GM10248 (cell line): ENCODE measurements at regions not wholly inside any gene's neighbourhood (a gene's known extent, or its start where the extent isn't known, plus 50 kb on each side); places are given as distances from the start of the nearest gene placed in this dataset.

ENCODE experiments used
- CTCF ChIA-PET: fragments of 300-600 bp; sonication (Branson Sonifier 250); formaldehyde crosslinking; extraction: SDS; loops from one replicate; lab custom pipeline; 2021; ENCODE audit warnings: antibody characterized with exemption; lab: Yijun Ruan, JAX
- POLR2A ChIA-PET: fragments of 350-650 bp; sonication (Branson Sonifier 250); formaldehyde crosslinking; extraction: SDS; loops from one replicate; lab custom pipeline; 2020; ENCODE audit warnings: antibody characterized with exemption; lab: Yijun Ruan, JAX
- DNase-seq: peaks from one replicate; pipeline ENCODE4 v3.0.0; 2012; ENCODE audit errors: extremely low spot score
- TF ChIP-seq, protein P1 (sequence below): IDR thresholded peaks from 2 replicates; pipeline ENCODE4 v1.5.1; 2012; ENCODE audit warnings: mild to moderate bottlenecking, low read depth; ENCODE audit errors: extremely low read depth, missing control alignments, control extremely low read depth

DNA sequence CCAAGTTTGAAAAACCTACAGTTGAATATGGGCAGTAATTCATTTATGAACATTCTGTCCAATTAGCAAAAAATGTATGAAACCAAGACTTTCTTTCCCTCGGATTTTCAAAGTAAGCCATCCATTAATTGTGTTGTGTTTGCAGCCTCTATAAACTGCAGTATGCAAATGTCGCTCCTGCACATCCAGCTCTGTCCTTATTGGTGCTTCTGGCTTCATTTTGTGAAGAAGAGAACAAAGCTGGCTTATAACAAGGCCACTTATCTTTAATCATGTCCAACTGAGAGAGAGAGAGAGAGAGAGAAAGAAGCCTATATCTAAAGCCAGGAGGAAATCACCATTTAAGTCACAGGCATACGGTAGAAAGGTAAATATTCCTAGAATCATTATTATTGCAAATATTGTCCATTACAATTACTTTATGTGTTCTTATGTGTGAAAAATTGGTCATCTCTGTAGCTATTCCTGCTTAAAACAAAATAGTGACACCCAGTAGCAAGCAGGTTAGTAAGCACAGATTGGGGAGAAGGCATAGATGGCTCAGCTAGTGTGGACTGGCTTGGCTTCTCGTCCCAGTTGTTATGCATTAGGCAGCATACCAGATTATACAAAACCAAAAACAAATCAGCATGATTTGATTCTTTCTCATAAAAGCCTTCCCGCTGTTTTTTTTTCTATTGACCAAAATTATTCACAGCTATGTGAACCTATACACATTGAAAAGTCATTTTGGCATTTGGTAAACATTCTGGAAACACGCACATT is 726.4 kb upstream of the SOX11 start:
- ChIA-PET POLR2A (no interaction called here), CTCF (interaction anchor here (1.1 to 1.5 kb wide), 2 partner anchors 9 to 14 kb away, joined by 3 read pairs; no protein-coding TSS in a partner anchor)
- no peak for DNase-seq
- TF ChIP-seq, protein P1, sequence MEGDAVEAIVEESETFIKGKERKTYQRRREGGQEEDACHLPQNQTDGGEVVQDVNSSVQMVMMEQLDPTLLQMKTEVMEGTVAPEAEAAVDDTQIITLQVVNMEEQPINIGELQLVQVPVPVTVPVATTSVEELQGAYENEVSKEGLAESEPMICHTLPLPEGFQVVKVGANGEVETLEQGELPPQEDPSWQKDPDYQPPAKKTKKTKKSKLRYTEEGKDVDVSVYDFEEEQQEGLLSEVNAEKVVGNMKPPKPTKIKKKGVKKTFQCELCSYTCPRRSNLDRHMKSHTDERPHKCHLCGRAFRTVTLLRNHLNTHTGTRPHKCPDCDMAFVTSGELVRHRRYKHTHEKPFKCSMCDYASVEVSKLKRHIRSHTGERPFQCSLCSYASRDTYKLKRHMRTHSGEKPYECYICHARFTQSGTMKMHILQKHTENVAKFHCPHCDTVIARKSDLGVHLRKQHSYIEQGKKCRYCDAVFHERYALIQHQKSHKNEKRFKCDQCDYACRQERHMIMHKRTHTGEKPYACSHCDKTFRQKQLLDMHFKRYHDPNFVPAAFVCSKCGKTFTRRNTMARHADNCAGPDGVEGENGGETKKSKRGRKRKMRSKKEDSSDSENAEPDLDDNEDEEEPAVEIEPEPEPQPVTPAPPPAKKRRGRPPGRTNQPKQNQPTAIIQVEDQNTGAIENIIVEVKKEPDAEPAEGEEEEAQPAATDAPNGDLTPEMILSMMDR, result no peak

DNA sequence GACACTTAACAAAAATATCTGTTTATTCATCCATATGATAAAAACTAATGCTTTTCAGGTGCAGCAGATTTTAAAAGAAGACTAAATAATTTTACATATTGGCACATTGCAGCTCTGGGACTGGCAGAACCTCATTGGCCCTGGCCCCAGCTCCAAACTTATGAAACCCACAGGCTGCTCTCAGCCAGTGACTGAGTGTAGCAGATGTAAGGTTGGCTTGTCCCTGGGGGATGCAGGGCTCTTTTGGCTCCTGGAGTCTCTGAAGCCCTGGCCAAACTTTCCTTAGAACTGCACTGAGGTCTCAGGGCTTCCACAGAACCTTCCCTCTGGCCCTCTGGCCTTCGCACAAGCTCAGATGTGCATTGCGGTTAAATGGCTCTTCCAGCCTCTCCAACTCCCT is 725.0 kb upstream of the SOX11 start:
- TF ChIP-seq, protein P1, result no peak
- CTCF ChIA-PET, result no interaction called here
- POLR2A ChIA-PET, result no interaction called here
- DNase-seq, result no peak

DNA sequence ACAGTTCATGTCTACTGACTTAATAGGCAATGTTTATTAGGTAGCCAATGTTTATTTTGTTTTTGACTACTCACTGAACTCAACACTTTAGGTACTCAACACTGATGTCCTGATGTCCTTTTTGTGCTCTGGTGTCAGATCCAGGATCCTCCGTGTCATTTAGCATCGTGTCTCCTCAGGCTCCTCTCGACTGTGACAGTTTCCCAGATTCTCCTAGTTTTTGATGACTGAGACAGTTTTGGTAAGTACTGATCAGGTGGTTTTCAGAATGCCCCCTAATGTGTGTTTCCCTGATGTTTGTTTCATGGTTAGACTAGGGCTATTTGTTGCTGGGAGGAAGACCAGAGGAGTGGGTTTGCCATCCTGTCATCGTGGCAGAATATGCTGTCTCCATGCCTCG is 719.7 kb upstream of the SOX11 start:
- DNase-seq, result no peak
- TF ChIP-seq, protein P1, result no peak
- ChIA-PET POLR2A (no interaction called here), CTCF (no interaction called here)

DNA sequence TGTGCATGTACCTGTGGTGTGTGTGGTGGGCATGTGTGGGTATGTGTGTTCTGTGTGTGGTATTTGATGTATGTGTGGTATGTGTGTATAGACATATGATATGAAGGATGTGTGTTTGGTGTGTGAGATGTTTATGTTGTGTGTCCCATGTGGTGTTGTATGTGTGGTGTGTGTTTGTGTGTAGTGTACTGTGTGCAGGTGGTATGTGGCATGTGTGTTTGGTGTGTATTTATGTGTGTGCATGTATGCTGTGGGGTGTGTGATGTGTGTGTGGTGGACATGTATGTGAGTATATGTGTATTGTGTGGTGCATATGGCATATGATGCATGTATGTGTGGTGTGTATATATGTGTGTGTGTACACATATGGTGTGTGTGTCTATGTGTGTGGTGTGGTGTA is 718.8 kb upstream of the SOX11 start:
- CTCF ChIA-PET, result no interaction called here
- DNase-seq, result no peak
- POLR2A ChIA-PET, result no interaction called here
- TF ChIP-seq, protein P1, result no peak

DNA sequence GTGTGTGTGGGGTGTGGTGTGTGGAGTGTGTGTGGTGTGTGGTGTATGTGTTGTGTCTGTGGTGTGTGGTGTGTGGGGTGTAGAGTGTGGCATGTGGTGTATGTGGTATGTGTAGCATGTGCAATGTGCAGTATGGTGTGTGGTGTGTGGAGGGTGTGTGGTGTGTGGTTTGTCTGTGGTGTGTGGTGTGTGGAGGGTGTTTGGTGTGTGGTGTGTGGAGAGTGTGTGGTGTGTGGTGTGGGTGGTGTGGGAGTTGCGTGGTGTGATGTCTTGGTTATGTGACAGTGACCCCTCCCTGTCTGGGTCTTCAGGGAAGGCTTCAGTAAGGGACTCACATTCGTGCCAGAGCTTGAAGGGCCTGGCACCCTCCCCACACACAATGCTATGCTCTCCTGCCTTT is 718.2 kb upstream of the SOX11 start:
- POLR2A ChIA-PET, result no interaction called here
- TF ChIP-seq, protein P1, result no peak
- DNase-seq, result no peak
- CTCF ChIA-PET, result no interaction called here

- DNase-seq, result no peak
- ChIA-PET POLR2A (no interaction called here), CTCF (no interaction called here)
- TF ChIP-seq, protein P1, result no peak
These were observed 715.8 kb upstream of the SOX11 start for GRCh38 chr2:4976407-4976806.
